ENCODE measurements at regions not wholly inside any gene's neighbourhood (a gene's known extent, or its start where the extent isn't known, plus 50 kb on each side); places are given as distances from the start of the nearest gene placed in this dataset.

- ChIA-PET CTCF (interaction anchor here (1.6 to 4.6 kb wide), 2 partner anchors 26 to 34 kb away, joined by 3 to 25 read pairs; no protein-coding TSS in a partner anchor), RAD21 (ENCODE audit: unreplicated experiment) (no interaction called here), SMC1A (ENCODE audit: uncharacterized antibody, unreplicated experiment) (no interaction called here), POLR2A (no interaction called here)
- no peak for ATAC-seq
- no TSS peak for BruUV-seq (replicated peaks)
- intact Hi-C loops (cut with micrococcal nuclease; ENCODE audit: unreplicated experiment) (loop anchor here (10.0 kb wide), 1 partner anchor 261 kb away; no protein-coding TSS in a partner anchor), in situ Hi-C loops (cut with MboI) (no loop called here)
- H3K4me3 ChIP-seq: no peak overlapping the region
- no peaks in the 10 kb centered on the region for H3K36me3 ChIP-seq (ENCODE audit: control insufficient read depth in 2 of 2, insufficient read depth in 2 of 2, low read length in 1 of 2)
- no peak overlapping the region for H2AFZ ChIP-seq (ENCODE audit: control insufficient read depth, low read depth, low read length)
- 0 out of 2 replicates have a peak, but pooled peaks cover 4% of the 10 kb centered on the region for H3K4me1 ChIP-seq (ENCODE audit: control insufficient read depth, insufficient read depth, low read length)
- 37% methylated on average over 2 of the region's 2 CpGs for WGBS (ENCODE audit: insufficient coverage, insufficient replicate concordance, low lambda C conversion rate, missing lambda C conversion rate)
- no peaks in the 10 kb centered on the region; a peak in 1 of 4 replicates for H3K27me3 ChIP-seq (replicated peaks in 1 of 2; ENCODE audit: control insufficient read depth in 2 of 2, insufficient read depth in 2 of 2, low read length in 1 of 2)
- H3K4me2 ChIP-seq (ENCODE audit: control insufficient read depth, insufficient read depth): no peak overlapping the region
- FAIRE-seq: no peak
- no peaks in the 10 kb centered on the region for H4K20me1 ChIP-seq (ENCODE audit: control insufficient read depth, insufficient read depth)
- DNase-seq (ENCODE audit: low read depth, low spot score): no peak
- H3K9ac ChIP-seq (ENCODE audit: control insufficient read depth, insufficient read depth, low read length): no peak overlapping the region
- TF ChIP-seq KLF5 (IDR thresholded peaks at IDR 0.05; ENCODE audit: partially characterized antibody) (no peak), JUNB (IDR thresholded peaks at IDR 0.05) (no peak), SRF (IDR thresholded peaks at IDR 0.05; ENCODE audit: low read depth in 2 of 2, low read length in 2 of 2) (no peak), IRF4 (IDR thresholded peaks at IDR 0.05; ENCODE audit: low read depth, low read length) (no peak), BACH1 (IDR thresholded peaks at IDR 0.05; ENCODE audit: borderline replicate concordance) (no peak), MYB (IDR thresholded peaks at IDR 0.05; ENCODE audit: borderline replicate concordance, low read depth, low read length) (no peak), BMI1 (IDR thresholded peaks at IDR 0.05; ENCODE audit: borderline replicate concordance) (no peak), TARDBP (IDR thresholded peaks at IDR 0.05; ENCODE audit: borderline replicate concordance) (no peak)
- H3K9me3 ChIP-seq (replicated peaks; ENCODE audit: control insufficient read depth, insufficient read depth, low read length): no peaks in the 10 kb centered on the region
- H3K79me2 ChIP-seq (ENCODE audit: control insufficient read depth, insufficient read depth, low read length): no peaks in the 10 kb centered on the region
- H3K27ac ChIP-seq (ENCODE audit: control insufficient read depth, insufficient read depth): no peak overlapping the region
Observed at GRCh38 chr10:117476281-117476680, 66.3 kb upstream of the EMX2 start.

DNA sequence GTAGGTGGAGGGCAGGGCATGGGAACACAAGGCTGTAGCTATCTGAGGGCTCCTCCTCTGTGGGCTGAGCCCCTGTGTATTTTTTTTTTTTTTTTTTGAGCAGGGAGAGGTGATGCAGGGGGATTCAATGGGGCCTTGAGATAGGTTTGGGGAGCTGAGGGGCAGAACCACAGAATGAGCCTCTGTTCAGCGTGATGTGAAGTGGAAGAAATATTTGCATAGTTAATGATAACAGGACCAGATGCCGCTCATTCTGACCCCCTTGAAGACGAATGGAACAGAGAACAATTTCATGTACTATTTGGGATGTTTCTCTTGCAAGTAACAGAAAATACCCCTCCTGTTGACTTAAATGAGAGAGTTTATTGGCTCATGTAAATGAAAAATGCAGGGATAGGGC is 69.7 kb upstream of the EMX2 start:
- H3K9me3 ChIP-seq (replicated peaks; ENCODE audit: control insufficient read depth, insufficient read depth, low read length): no peaks in the 10 kb centered on the region
- no peaks in the 10 kb centered on the region for H3K36me3 ChIP-seq (ENCODE audit: control insufficient read depth in 2 of 2, insufficient read depth in 2 of 2, low read length in 1 of 2)
- H3K4me3 ChIP-seq: no peak overlapping the region
- no peak overlapping the region for H3K27ac ChIP-seq (ENCODE audit: control insufficient read depth, insufficient read depth)
- FAIRE-seq: no peak
- intact Hi-C loops (cut with micrococcal nuclease; ENCODE audit: unreplicated experiment): loop anchor here (10.0 kb wide), 1 partner anchor 258 kb away; no protein-coding TSS in a partner anchor
- 0 out of 2 replicates have a peak, but pooled peaks have one; percentile 12 for TF ChIP-seq ZNF384 (IDR thresholded peaks at IDR 0.05; ENCODE audit: borderline replicate concordance, low read depth, low read length)
- TF ChIP-seq, protein P1, sequence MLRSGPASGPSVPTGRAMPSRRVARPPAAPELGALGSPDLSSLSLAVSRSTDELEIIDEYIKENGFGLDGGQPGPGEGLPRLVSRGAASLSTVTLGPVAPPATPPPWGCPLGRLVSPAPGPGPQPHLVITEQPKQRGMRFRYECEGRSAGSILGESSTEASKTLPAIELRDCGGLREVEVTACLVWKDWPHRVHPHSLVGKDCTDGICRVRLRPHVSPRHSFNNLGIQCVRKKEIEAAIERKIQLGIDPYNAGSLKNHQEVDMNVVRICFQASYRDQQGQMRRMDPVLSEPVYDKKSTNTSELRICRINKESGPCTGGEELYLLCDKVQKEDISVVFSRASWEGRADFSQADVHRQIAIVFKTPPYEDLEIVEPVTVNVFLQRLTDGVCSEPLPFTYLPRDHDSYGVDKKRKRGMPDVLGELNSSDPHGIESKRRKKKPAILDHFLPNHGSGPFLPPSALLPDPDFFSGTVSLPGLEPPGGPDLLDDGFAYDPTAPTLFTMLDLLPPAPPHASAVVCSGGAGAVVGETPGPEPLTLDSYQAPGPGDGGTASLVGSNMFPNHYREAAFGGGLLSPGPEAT (IDR thresholded peaks at IDR 0.05; ENCODE audit: low read depth): no peak
- TF ChIP-seq ZNF622 (IDR thresholded peaks at IDR 0.05): no peak
- in situ Hi-C loops (cut with MboI): no loop called here
- H2AFZ ChIP-seq (ENCODE audit: control insufficient read depth, low read depth, low read length): no peak overlapping the region
- 0% methylated on average over 3 of the region's 3 CpGs for WGBS (ENCODE audit: insufficient coverage, insufficient replicate concordance, low lambda C conversion rate, missing lambda C conversion rate)
- DNase-seq (ENCODE audit: low read depth, low spot score): no peak
- ChIA-PET CTCF (interaction anchor here (0.7 to 5.0 kb wide), 3 partner anchors 24 to 50 kb away, joined by 3 to 16 read pairs (median 4); no protein-coding TSS in a partner anchor), RAD21 (ENCODE audit: unreplicated experiment) (interaction anchor here (1.3 kb wide), 1 partner anchor 22 kb away, joined by 3 read pairs; no protein-coding TSS in a partner anchor), POLR2A (no interaction called here), SMC1A (ENCODE audit: uncharacterized antibody, unreplicated experiment) (interaction anchor here (0.5 to 2.2 kb wide), 8 partner anchors 12 to 101 kb away, joined by 3 to 7 read pairs (median 3); no protein-coding TSS in a partner anchor)
- H4K20me1 ChIP-seq (ENCODE audit: control insufficient read depth, insufficient read depth): no peaks in the 10 kb centered on the region
- no peaks in the 10 kb centered on the region for H3K79me2 ChIP-seq (ENCODE audit: control insufficient read depth, insufficient read depth, low read length)
- no peak overlapping the region for H3K9ac ChIP-seq (ENCODE audit: control insufficient read depth, insufficient read depth, low read length)
- peak; percentile 77 for ATAC-seq
- no peak overlapping the region for H3K4me2 ChIP-seq (ENCODE audit: control insufficient read depth, insufficient read depth)
- H3K27me3 ChIP-seq (replicated peaks in 1 of 2; ENCODE audit: control insufficient read depth in 2 of 2, insufficient read depth in 2 of 2, low read length in 1 of 2): no peaks in the 10 kb centered on the region; a peak in 1 of 4 replicates
- no TSS peak for BruUV-seq (replicated peaks)
- no peaks in the 10 kb centered on the region for H3K4me1 ChIP-seq (ENCODE audit: control insufficient read depth, insufficient read depth, low read length)
